ENCODE measurements at regions not wholly inside any gene's neighbourhood (a gene's known extent, or its start where the extent isn't known, plus 50 kb on each side); places are given as distances from the start of the nearest gene placed in this dataset.

- Histone ChIP-seq H3K4me1 (no peaks in the 10 kb centered on the region), H3K9me3 (no peaks in the 10 kb centered on the region), H3K27me3 (peaks cover 0 to 9% of the 10 kb centered on the region in 2 donors), H3K4me3 (no peak overlapping the region), H3K36me3 (no peaks in the 10 kb centered on the region), H3K27ac (no peak overlapping the region)
- no peak for TF ChIP-seq CTCF (IDR thresholded peaks at IDR 0.05)
- intact Hi-C loops (cut with DNase I) = no loop called here
- no peak for DNase-seq
- ATAC-seq = no peak
Measured at GRCh38 chr11:121699801-121700200, 247.0 kb upstream of the SORL1-AS1 start.

- Histone ChIP-seq H3K4me1 (no peaks in the 10 kb centered on the region), H3K27ac (no peak overlapping the region), H3K36me3 (no peaks in the 10 kb centered on the region), H3K4me3 (no peak overlapping the region), H3K27me3 (peaks cover 0 to 9% of the 10 kb centered on the region in 2 donors), H3K9me3 (no peaks in the 10 kb centered on the region)
- intact Hi-C loops (cut with DNase I) = no loop called here
- DNase-seq (no peak), ATAC-seq (no peak)
- no peak for TF ChIP-seq CTCF (IDR thresholded peaks at IDR 0.05)
Measured at GRCh38 chr11:121696931-121697670, 244.3 kb upstream of the SORL1-AS1 start.

- no peak for TF ChIP-seq CTCF (IDR thresholded peaks at IDR 0.05)
- intact Hi-C loops (cut with DNase I) = no loop called here
- ATAC-seq = no peak
- no peak for DNase-seq
- no peaks in the 10 kb centered on the region for H3K4me1 ChIP-seq
- no peak overlapping the region for H3K27ac ChIP-seq
- no peak overlapping the region for H3K4me3 ChIP-seq
- no peaks in the 10 kb centered on the region for H3K9me3 ChIP-seq
- peaks cover 0 to 9% of the 10 kb centered on the region in 2 donors for H3K27me3 ChIP-seq
- no peaks in the 10 kb centered on the region for H3K36me3 ChIP-seq
Measured at GRCh38 chr11:121696177-121696871, 243.6 kb upstream of the SORL1-AS1 start.

GRCh38 chr11:121692236-121692635, 239.5 kb upstream of the SORL1-AS1 start:
- Histone ChIP-seq H3K4me1 (no peaks in the 10 kb centered on the region), H3K27ac (no peak overlapping the region), H3K9me3 (no peaks in the 10 kb centered on the region), H3K36me3 (no peaks in the 10 kb centered on the region), H3K27me3 (peaks cover 0 to 9% of the 10 kb centered on the region in 2 donors), H3K4me3 (no peak overlapping the region)
- intact Hi-C loops (cut with DNase I) = no loop called here
- TF ChIP-seq CTCF (IDR thresholded peaks at IDR 0.05) = no peak
- no peak for ATAC-seq
- no peak for DNase-seq

- TF ChIP-seq CTCF (IDR thresholded peaks at IDR 0.05) = no peak
- no peaks in the 10 kb centered on the region for H3K36me3 ChIP-seq
- H3K9me3 ChIP-seq = no peaks in the 10 kb centered on the region
- no peaks in the 10 kb centered on the region for H3K4me1 ChIP-seq
- DNase-seq = no peak
- peak; percentile 90 for ATAC-seq
- intact Hi-C loops (cut with DNase I) = no loop called here
- no peak overlapping the region for H3K4me3 ChIP-seq
- H3K27me3 ChIP-seq = no peaks in the 10 kb centered on the region
- H3K27ac ChIP-seq = no peak overlapping the region
Measured at GRCh38 chr11:121688860-121689614, 236.3 kb upstream of the SORL1-AS1 start.
